NCI-H345 treated with DMSO at 0.1 percent for 48 hours (cell line): ENCODE measurements at regions not wholly inside any gene's neighbourhood (a gene's known extent, or its start where the extent isn't known, plus 50 kb on each side); places are given as distances from the start of the nearest gene placed in this dataset.
"Not testable (repeated sequence)": the region's sequence is repeated elsewhere in the genome, so short reads cannot be mapped to it uniquely, and the experiment has no call there.

Experiments used
- DNase-seq: peaks from one replicate; lab custom pipeline; 2025; ENCODE audit not compliant: unreplicated experiment; lab: John Stamatoyannopoulos, UW

DNA sequence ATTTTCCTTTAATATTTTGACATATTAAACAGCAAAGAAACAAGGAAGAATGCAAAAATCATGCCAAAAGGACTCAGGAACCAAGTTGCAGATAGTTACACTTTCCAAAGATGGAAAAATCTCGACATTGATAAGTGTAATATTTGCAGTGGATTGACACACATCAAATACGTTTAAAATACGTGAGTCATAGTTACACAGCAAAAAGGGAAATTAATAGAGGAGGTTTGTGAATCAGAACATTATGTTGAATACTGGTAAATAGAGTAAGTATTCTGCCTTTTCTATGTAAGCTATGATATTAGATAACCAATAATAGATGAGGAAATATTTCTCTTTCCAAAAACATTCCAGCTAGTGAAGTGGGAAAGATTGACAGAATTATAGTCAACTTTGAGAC is 1761.3 kb upstream of the IGFBP7 start:
- no peak for DNase-seq

DNA sequence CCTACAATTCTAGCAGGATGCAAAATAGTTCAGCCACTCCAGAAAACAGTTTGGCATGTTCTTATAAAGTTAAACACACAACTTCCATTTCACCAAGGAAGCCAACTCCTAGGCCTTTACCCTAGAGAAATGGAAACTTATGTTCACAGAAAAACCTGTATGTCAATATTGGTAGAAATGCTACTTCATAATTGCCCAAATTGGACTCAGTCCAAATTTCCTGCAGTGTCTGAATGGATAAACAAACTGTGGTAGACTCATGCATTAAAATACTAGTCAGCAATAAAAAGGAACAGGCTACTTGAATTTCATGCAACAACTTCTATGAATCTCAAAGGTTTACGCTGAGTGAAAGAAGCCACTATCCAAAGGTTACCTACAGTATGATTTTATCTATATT is 1738.8 kb upstream of the IGFBP7 start:
- DNase-seq = no peak

DNA sequence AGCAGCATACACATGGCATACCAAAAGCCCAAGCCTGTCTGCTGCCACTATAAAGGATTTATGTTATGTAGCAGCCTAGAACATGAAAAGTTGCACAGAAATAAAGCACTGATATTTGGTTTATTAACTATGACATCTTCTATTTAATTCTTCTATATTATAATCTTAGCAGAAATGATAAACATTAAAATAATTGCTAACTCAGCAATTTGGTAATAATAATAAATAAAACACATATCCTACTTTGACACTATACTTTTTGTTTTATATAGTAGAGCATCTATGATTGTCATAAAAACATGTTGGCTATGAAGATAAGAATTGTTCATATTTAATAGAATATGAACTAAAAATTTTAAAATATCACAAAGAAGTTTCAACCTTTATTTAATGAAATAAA is 1733.3 kb upstream of the IGFBP7 start:
- DNase-seq = no peak

DNA sequence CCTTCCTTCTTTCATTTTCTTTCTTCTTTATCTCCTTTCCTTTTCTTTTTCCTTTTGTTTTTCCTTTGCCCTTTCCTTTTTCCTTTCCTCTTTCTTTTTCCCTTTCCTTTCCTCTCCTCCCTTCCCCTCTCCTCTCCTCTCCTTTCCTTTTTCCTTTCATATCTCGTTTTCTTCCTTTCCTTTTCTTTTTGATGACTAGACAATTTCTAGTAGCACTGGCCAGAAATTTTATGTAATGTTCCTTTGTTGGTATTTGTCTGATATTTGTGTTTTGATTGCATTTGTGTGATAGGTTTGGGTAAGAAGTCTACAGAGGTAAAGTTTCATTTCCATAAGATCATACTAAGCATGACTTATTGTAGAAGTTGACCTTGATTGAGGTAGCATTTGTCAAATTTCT is 1722.9 kb upstream of the IGFBP7 start:
- DNase-seq = no peak

DNA sequence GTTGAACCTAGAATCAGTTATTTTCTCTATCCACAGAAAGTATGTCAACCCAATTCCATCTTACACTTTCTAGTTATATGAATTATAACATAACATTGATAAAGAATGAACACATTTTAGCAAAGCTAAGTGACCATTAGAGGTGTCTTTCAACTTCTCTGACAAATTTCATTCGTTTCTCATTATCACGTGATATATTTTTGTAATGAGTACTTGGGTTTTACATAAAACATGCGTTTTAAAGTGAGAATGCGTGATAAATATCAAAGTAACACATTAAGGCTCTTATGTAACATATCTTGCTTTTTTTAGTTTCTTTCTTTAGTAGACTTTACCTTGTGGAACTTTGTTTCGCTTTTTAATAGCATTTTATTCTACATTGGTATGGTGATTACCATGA is 1715.1 kb upstream of the IGFBP7 start:
- DNase-seq = no peak

DNA sequence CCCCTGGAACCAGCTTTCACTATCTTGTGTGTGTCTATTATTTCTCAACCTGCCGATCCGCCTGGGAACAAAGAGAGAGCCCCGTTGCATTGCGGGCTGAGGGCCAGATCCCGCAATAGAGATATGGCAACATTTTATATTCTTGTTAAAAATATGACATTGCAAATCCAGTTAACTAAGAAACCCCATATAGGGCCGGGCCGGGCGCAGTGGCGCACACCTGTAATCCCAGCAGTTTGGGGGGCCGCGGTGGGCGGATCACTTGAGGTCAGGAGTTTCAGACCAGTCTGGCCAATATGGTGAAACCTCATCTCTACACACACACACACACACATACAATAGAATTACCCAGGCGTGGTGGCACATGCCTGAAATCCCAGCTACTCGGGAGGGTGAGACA is 1708.4 kb upstream of the IGFBP7 start:
- not testable (repeated sequence) for DNase-seq

DNA sequence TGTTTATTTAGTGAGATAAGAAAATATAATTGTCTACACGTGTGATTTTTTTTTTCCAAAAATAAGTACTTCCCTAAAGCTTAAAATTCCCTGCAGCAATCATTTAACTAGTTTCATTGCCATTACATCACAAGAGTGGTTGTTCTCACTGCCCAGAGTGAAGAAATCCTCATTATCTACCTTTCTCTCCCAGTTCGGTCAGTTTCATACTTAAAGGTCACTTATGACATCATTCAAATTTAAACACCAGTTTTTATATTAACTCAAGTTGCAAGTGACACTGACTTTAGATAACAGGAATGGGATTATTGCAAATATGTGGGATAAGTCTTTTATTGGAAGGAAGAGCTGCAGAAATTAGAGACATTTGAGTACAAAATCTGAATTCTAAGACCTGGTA is 1699.8 kb upstream of the IGFBP7 start:
- no peak for DNase-seq

DNA sequence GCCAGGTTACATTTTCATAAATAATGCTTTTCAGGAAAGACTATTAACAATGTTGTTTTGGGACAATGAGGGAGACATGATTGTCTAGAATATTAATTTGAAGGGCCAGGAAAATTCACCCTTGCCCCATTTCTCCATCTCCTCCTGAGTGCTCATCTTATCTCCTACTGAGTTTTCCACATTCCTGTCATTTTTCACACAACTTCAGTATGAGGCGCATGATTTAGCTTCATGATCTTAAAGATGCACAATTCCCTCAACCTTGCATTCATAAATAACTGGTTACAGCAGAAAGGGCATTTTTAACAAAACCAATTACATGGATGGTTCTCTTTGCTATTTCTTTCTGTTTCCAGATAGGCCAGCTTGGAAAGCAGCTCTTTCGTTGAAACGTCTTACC is 1699.2 kb upstream of the IGFBP7 start:
- no peak for DNase-seq

DNA sequence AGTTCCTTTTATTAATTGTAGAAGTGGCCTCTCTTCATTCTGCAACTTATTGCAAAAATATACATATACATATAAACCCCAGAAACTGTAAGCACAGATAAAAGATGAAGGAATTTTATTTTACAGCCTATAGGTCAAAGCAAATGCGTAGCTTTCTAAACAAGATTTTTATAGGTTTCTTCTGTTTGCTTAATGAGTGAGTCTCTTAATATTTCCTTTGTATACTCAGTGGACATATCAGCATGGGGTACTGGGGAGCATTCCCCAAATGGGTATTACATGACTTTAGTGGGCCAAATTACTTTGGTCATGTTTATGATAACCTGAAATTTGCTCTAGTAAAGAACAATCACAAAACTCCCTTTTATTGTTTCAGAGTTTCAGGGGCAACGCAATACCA is 1698.6 kb upstream of the IGFBP7 start:
- no peak for DNase-seq

DNA sequence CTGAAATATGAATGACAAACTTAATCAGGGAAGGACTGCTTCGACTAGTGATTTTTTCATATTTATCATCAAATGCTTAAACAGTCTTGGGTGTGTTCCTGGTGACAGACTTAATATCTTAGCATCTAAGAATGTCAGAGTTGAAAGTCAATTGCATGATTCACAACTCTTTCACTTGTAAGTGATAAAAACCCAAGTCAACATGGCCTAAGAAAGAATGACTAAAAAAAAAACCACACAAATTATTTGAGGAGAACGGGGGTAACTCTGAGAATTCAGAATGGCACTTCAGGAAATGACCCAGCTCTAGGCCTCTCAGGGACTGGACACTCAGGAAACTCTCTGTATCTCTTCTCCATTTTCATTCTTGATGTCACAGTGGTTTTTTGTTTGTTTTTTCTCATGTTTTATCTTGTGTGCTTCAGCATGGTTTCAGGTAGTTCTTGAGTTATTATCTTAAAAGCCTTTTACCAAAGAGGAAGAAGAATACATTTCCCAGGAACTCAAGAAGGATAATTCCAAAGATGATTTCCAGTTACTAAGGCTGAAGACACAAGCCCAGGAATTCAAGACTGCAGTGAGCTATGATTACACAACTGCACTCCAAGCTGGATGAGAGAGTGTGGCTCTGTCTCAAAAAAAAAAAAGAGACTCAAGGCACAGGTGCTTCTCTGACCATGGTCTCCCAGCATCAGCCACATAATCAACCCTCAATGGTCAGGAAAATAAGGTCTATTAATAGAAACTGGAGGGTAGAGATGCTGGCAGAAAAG is 1697.8 kb upstream of the IGFBP7 start:
- DNase-seq = no peak

DNA sequence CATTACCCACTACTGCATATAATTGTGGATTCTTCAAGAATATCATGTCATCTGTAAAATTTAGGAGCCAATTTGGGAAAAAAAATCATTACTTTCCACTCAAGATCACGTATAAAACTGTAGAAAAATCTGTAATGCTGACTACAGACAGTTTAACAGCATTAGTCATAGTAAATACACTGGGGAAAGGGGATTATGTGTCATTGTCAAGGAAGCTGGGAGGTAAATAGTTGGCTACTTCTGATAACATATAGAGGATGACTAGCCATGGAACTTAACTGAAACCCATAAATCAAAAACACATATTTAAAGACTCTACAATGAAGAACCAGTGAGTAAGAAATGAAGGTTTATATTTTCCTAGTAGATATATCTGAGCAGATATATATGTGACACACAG is 1666.4 kb upstream of the IGFBP7 start:
- DNase-seq = no peak

DNA sequence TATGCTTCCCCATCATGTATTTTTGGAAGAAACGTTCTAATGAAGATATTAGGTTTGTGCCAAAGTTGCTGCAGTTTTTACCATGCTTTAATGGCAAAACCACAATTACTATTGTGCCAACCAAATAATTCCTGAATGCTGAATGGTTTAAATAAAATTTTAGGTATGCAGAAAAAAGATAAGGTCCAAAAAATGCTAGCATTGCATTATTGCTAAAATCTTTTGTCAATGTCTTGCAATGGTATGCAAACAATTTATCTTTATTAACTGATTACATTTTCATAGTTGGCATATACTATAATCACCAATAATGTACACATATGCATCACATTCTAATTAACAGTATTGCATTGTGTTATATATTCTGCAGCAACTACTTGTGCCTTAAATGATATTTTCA is 1657.4 kb upstream of the IGFBP7 start:
- no peak for DNase-seq

DNA sequence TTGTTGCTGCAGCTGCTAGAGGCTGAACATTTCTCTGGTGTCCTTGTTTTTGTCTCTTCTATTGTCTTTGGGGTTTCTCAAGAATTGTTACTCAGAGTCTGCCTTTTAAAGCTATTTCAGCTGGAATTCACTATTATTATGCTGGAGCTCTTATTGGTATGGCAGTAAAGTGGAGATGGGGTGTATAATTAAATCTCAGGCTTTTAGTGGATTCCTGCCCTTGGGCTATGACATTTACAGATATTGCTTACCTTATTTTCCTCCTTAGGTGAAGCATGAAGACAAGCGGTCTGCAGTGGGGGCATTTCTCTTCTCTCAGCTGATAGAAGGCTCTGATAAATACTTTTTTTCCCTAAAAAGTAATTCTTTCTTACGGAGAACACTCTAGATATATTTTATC is 1656.6 kb upstream of the IGFBP7 start:
- no peak for DNase-seq

DNA sequence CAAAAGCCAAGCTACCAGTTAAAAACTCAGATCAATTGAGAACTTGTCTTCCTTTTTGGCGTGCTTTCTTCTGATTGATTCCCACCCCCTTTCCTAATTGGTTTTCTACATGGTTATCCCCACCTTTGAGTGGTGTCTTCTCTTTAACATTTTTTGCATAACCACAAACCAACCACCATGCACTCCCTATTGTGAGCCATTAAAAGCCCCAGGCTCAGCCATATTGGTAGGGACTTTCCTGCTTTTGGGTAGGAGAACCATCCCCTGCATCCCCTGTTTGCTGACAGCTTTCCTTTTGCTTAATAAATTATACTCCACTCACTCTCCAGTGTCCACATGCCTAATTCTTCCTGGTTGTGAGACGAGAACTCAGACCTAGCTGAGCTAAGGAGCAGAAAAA is 1651.4 kb upstream of the IGFBP7 start:
- DNase-seq = no peak

DNA sequence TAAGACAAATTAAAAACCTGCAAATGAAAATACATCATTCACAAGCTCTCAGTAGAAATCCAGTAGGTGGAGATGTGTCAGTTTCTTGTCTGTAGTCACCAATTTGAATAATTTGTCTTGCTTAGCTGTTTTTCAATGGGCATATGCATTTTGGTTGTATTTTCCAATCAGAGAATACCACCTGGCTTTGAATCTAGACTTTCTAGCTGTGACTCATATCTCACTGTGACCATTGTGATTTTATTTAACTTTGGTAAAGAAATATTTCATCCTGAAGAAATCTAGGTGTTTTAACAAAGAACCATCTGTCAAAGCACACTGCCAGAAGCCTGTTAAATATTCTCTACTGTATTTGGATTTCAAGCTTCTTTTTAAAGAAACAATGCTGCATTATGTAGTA is 1650.6 kb upstream of the IGFBP7 start:
- no peak for DNase-seq

DNA sequence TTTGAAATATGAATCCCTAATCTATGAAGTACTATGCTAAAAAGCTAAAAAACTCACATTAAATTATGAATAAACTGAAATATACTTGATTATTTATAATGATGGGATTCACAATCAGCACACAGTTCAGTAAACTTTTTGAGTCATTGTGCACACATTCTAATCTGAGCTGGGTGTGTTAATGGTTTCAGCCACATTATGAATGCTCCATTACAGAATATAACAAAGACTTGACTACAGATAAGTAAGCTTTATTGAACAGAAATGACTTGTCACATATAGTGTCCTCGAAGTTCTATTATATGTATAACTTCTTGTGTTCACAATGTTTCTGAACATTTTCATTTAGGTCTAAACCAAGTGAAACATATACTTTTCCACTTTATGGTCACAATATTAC is 1649.9 kb upstream of the IGFBP7 start:
- DNase-seq = no peak

DNA sequence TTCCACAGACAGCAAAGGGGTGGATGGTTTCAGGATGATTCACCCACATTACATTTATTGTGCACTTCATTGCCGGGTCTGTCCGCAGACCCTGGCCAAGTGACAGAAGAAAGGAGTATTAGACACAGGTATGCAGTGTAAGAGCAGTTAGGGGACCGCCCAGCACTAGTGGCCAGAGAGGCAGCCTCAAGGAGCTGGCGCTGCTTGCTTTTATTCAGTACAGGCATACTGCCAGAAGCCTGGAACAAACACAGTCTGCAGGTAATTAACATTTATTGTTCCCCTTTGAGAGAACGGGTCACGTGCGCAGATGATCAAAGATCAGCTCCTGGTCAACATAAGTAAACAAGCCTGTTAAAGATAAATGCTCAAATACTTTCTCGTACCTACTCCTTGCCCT is 1639.0 kb upstream of the IGFBP7 start:
- DNase-seq = no peak

DNA sequence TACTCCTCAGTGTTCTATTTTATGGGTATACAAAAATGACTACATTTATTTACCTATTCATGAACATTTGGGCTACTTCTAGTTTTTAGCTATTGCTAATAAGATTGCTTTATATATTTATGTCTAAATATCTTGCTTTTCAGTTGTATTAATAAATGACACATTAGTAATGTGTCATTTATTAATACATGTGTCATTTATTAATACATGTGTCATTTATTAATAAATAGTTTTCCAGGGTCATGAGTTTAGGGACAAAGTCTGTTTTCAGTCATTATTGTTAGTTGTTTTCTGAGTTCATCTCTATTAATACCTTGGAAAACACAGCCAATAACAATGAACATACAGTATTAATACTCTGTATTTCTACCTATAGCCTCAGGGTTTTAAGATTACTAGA is 1630.7 kb upstream of the IGFBP7 start:
- DNase-seq = no peak

DNA sequence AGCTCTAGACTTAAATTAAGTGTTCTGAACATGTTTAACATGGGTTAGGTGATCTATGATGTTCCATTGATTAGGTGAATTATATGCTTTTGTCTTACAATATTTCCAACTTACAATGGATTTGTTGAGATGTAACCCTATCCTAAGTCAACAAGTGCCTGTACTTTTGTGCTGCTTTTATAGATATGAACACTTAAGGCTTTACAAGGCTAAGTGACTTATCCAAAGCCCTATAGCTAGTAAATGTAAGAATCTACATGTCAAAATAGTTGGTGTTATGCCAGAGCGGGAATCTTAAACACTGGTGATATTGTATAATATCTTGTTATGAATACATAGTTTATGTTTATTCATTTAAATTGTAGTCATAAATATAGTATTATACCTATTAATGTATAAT is 1629.1 kb upstream of the IGFBP7 start:
- DNase-seq = no peak

DNA sequence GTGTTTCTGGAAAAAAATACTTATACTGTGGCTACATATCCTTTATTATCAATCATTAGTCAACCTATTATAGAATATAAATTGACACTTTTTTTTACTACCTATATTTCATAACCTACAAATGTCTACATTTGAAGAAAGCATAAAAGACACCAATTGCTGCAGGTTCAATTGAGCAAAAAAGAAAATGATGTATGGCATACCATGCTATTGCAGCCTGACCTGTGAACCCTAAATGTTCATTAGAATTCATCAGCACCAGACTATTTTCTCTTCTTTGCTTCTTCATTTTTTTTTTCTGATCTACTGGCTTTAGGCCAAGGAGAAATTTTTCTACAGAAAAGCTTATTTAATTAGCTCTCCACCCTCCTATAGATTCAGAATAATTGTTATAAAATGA is 1628.2 kb upstream of the IGFBP7 start:
- DNase-seq = no peak

DNA sequence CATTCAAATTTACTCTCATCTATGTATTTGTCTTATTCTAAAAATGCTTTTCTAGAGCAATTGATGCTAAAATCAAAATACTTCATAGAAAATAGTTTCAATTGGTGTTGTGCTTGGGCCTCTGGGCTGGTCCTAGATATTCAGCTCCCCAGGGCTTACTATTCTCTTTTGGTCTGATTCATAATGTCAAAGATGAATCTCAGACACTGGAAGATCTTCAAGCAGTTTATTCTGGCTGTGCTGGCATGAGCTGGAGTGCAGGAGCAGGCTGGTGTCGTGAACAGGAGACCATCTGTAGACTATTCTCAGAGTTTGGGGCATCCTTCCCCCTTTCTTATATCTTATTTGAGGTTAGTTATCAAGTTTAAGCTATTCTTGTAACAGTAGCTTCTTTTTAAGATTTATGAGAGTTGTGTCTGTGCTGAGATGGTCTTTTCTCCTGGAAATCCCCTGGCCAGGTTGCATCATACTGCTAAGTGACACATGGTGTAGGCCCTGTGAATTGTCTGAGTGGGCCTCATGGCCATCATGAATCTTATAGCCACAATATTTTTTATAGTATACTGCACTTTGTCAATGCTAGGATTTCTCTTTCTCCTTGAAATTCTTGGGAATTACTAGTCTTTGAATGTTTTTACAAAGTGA is 1624.0 kb upstream of the IGFBP7 start:
- DNase-seq = no peak

DNA sequence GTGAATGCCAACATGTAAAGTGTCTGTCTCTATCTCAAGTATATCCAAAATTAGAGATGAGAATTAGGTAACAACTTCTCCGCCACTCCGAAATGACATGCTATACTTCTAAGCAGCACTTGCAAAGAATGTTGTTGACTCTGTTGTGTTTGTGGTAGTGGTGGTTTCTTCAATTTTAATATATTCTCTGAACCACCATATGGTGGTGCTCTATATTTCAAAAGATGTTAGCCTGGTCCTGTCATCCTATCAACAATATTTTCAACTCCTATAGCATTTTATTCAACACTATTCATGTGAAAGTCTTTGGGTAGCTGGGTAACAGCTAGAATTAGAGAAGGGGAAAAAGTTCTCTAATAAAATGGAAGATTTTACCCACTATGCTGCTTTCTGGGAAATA is 1622.8 kb upstream of the IGFBP7 start:
- no peak for DNase-seq

DNA sequence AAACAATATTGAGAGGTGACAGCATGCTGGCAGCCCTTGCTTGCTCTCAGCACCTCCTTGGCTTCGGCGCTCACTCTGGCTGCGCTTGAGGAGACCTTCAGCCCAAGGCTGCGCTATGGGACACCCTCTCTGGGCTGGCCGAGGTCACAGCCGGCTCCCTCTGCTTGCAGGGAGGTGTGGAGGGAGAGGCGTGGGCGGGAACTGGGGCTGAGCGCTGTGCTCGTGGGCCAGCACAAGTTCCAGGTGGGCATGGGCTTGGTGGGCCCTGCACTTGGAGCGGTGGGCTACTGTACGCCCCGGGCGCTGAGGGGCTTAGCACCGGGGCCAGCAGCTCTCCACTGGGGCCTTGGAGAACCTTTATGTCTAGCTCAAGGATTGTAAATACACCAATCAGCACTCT is 1613.8 kb upstream of the IGFBP7 start:
- DNase-seq = no peak
